WTC11 (cell line): ENCODE measurements at regions not wholly inside any gene's neighbourhood (a gene's known extent, or its start where the extent isn't known, plus 50 kb on each side); places are given as distances from the start of the nearest gene placed in this dataset.

Experiments
- ATAC-seq: fragments of 200-7000 bp; cut with Tn5 transposase; 2 replicates; pipeline ENCODE4 v1.10.0; 2021; ENCODE audit warnings: mild to moderate bottlenecking, moderate library complexity
- CTCF ChIA-PET: fragments of 300-600 bp; sonication (Branson Sonifier 250); formaldehyde crosslinking; loops from one replicate; lab custom pipeline; 2021; ENCODE audit warnings: antibody characterized with exemption; lab: Charles Lee
- POLR2A ChIA-PET: fragments of 350-600 bp; sonication (Branson Sonifier 250); formaldehyde crosslinking; loops from one replicate; lab custom pipeline; 2021; ENCODE audit warnings: antibody characterized with exemption; lab: Charles Lee
- DNase-seq: peaks from one replicate; pipeline ENCODE4 v3.0.0; 2021; ENCODE audit warnings: low spot score
- H3K27ac Mint-ChIP-seq: 2 replicates; pipeline ENCODE4 v1.8.0; 2021; ENCODE audit warnings: mixed read lengths
- H3K27me3 Mint-ChIP-seq: 2 replicates; pipeline ENCODE4 v1.8.0; 2021; ENCODE audit warnings: low read depth, mild to moderate bottlenecking, moderate library complexity, mixed read lengths
- H3K36me3 Mint-ChIP-seq: 2 replicates; pipeline ENCODE4 v1.8.0; 2021; ENCODE audit warnings: mixed read lengths
- H3K4me1 Mint-ChIP-seq: 2 replicates; pipeline ENCODE4 v1.8.0; 2022; ENCODE audit warnings: mixed read lengths
- H3K4me3 Mint-ChIP-seq: 2 replicates; pipeline ENCODE4 v1.8.0; 2021; ENCODE audit warnings: mild to moderate bottlenecking, moderate library complexity, mixed read lengths
- H3K9me3 Mint-ChIP-seq: 2 replicates; pipeline ENCODE4 v1.8.0; 2021; ENCODE audit warnings: mixed read lengths
- AR ChIP-seq: fragments of 250-450 bp; sonication (Bioruptor Pico); IDR thresholded peaks from 2 replicates; pipeline ENCODE4 v1.9.0; 2021; ENCODE audit warnings: mild to moderate bottlenecking
- CREM ChIP-seq: sonication (generic); formaldehyde crosslinking; IDR thresholded peaks from 2 replicates; pipeline ENCODE4 v1.8.1; 2022; ENCODE audit warnings: mild to moderate bottlenecking, missing genetic modification reagents, moderate library complexity
- E2F1 ChIP-seq: sonication (generic); formaldehyde crosslinking; IDR thresholded peaks from 2 replicates; pipeline ENCODE4 v1.8.0; 2022; ENCODE audit warnings: mild to moderate bottlenecking, missing genetic modification reagents
- E2F5 ChIP-seq: sonication (generic); formaldehyde crosslinking; IDR thresholded peaks from 2 replicates; pipeline ENCODE4 v1.8.1; 2022; ENCODE audit warnings: mild to moderate bottlenecking, moderate library complexity, missing genetic modification reagents
- EMX1 ChIP-seq: fragments of 250-450 bp; sonication (Bioruptor Pico); IDR thresholded peaks from 2 replicates; pipeline ENCODE4 v1.8.0; 2021; ENCODE audit warnings: mild to moderate bottlenecking
- ETV6 ChIP-seq: sonication (generic); formaldehyde crosslinking; IDR thresholded peaks from 2 replicates; pipeline ENCODE4 v1.8.1; 2022; ENCODE audit warnings: mild to moderate bottlenecking, missing genetic modification reagents
- GRHL2 ChIP-seq: fragments of 250-450 bp; sonication (Bioruptor Pico); IDR thresholded peaks from 2 replicates; pipeline ENCODE4 v1.8.0; 2022; ENCODE audit warnings: mild to moderate bottlenecking, moderate library complexity; ENCODE audit not compliant: insufficient replicate concordance, severe bottlenecking
- GTF2I ChIP-seq: fragments of 250-450 bp; sonication (Bioruptor Pico); conservative IDR thresholded peaks from 2 replicates; pipeline ENCODE4 v1.4.0; 2021; ENCODE audit warnings: mild to moderate bottlenecking
- JAZF1 ChIP-seq: fragments of 250-450 bp; sonication (Bioruptor Pico); IDR thresholded peaks from 2 replicates; pipeline ENCODE4 v1.9.0; 2021; ENCODE audit warnings: moderate library complexity, mild to moderate bottlenecking, inconsistent platforms
- JUN ChIP-seq: sonication (generic); formaldehyde crosslinking; IDR thresholded peaks from 2 replicates; pipeline ENCODE4 v1.8.0; 2023; ENCODE audit warnings: mild to moderate bottlenecking, missing genetic modification reagents
- NFYB ChIP-seq: sonication (generic); formaldehyde crosslinking; conservative IDR thresholded peaks from 2 replicates; pipeline ENCODE4 v1.8.0; 2022; ENCODE audit warnings: low read depth, missing genetic modification reagents
- RELA ChIP-seq: sonication (generic); formaldehyde crosslinking; IDR thresholded peaks from 2 replicates; pipeline ENCODE4 v1.8.1; 2022; ENCODE audit warnings: missing genetic modification reagents, mild to moderate bottlenecking, borderline replicate concordance
- ZNF219 ChIP-seq: sonication (generic); formaldehyde crosslinking; IDR thresholded peaks from 2 replicates; pipeline ENCODE4 v1.8.0; 2023; ENCODE audit warnings: missing genetic modification reagents, mild to moderate bottlenecking, borderline replicate concordance
- ZNF396 ChIP-seq: fragments of 250-450 bp; sonication (Bioruptor Pico); IDR thresholded peaks from 2 replicates; pipeline ENCODE4 v1.8.0; 2021; ENCODE audit warnings: mild to moderate bottlenecking, moderate library complexity, borderline replicate concordance
- ZNF532 ChIP-seq: fragments of 250-450 bp; sonication (Bioruptor Pico); IDR thresholded peaks from 2 replicates; pipeline ENCODE4 v1.9.0; 2021; ENCODE audit warnings: mild to moderate bottlenecking, borderline replicate concordance
- TF ChIP-seq, protein P1 (sequence below): sonication (generic); formaldehyde crosslinking; IDR thresholded peaks from 2 replicates; pipeline ENCODE4 v1.8.0; 2022; ENCODE audit warnings: mild to moderate bottlenecking, missing genetic modification reagents
- TF ChIP-seq, protein P2 (sequence below): sonication (generic); formaldehyde crosslinking; IDR thresholded peaks from 2 replicates; pipeline ENCODE4 v1.8.1; 2022; ENCODE audit warnings: low read depth, missing genetic modification reagents, borderline replicate concordance
- TF ChIP-seq, protein P3 (sequence below): sonication (generic); formaldehyde crosslinking; IDR thresholded peaks from 2 replicates; pipeline ENCODE4 v1.8.1; 2023; ENCODE audit warnings: mild to moderate bottlenecking, missing genetic modification reagents

GRCh38 chr3:105235785-105236184 is 130.9 kb upstream of the ALCAM start (continued):
- TF ChIP-seq E2F1 = no peak
- TF ChIP-seq, protein P1, sequence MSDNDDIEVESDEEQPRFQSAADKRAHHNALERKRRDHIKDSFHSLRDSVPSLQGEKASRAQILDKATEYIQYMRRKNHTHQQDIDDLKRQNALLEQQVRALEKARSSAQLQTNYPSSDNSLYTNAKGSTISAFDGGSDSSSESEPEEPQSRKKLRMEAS = no peak

DNA sequence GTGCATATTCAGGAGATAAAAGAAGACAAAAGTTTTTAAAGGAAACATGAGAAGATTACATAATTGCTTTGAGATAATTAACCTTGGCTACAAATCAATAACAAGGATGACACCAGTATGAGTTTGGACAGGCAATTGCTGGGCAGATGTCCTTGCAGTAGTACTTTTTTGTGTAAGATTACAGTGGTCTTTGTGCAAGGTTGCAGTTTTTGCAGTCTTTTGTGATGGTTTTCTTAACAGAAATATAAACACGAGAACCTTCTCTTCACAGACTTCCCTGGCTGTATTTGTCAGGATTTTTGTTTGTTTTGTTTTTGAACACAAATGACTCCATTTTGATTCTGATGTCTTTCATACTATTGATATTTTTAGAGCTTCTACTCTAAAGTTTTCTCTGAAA is 128.3 kb upstream of the ALCAM start:
- TF ChIP-seq ZNF396 (CRISPR knock-in tag) (no peak), AR (no peak), GRHL2 (no peak), ZNF219 (CRISPR knock-in tag) (no peak), E2F5 (CRISPR knock-in tag) (no peak), JUN (no peak), JAZF1 (CRISPR knock-in tag) (no peak)
- TF ChIP-seq, protein P2, sequence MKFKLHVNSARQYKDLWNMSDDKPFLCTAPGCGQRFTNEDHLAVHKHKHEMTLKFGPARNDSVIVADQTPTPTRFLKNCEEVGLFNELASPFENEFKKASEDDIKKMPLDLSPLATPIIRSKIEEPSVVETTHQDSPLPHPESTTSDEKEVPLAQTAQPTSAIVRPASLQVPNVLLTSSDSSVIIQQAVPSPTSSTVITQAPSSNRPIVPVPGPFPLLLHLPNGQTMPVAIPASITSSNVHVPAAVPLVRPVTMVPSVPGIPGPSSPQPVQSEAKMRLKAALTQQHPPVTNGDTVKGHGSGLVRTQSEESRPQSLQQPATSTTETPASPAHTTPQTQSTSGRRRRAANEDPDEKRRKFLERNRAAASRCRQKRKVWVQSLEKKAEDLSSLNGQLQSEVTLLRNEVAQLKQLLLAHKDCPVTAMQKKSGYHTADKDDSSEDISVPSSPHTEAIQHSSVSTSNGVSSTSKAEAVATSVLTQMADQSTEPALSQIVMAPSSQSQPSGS (CRISPR knock-in tag) = no peak
- Mint-ChIP-seq H3K4me3 (no peak overlapping the region), H3K36me3 (no peaks in the 10 kb centered on the region), H3K9me3 (no peaks in the 10 kb centered on the region), H3K27ac (no peak overlapping the region), H3K4me1 (peaks cover 18% of the 10 kb centered on the region), H3K27me3 (no peaks in the 10 kb centered on the region)
- ChIA-PET POLR2A (interaction anchor here (0.7 kb wide), 1 partner anchor 1879 kb away, joined by 5 read pairs; no protein-coding TSS in a partner anchor), CTCF (interaction anchor here (0.9 kb wide), 1 partner anchor 15 kb away, joined by 3 read pairs; no protein-coding TSS in a partner anchor)
- DNase-seq (no peak), ATAC-seq (no peak)

GRCh38 chr3:105243076-105243475 is 123.6 kb upstream of the ALCAM start:
- no peak for DNase-seq
- no peaks in the 10 kb centered on the region for H3K27me3 Mint-ChIP-seq
- H3K4me1 Mint-ChIP-seq = peaks cover 16% of the 10 kb centered on the region
- H3K36me3 Mint-ChIP-seq = no peaks in the 10 kb centered on the region
- ChIA-PET CTCF (no interaction called here), POLR2A (no interaction called here)
- no peaks in the 10 kb centered on the region for H3K9me3 Mint-ChIP-seq
- no peak overlapping the region for H3K27ac Mint-ChIP-seq
- ATAC-seq = no peak
- H3K4me3 Mint-ChIP-seq = no peak overlapping the region
- no peak for TF ChIP-seq ETV6 (CRISPR knock-in tag)
- TF ChIP-seq NFYB (CRISPR knock-in tag) = no peak
- no peak for TF ChIP-seq CREM (CRISPR knock-in tag)
- TF ChIP-seq ZNF219 (CRISPR knock-in tag) = no peak
- no peak for TF ChIP-seq ZNF532 (CRISPR knock-in tag)
- TF ChIP-seq, protein P3, sequence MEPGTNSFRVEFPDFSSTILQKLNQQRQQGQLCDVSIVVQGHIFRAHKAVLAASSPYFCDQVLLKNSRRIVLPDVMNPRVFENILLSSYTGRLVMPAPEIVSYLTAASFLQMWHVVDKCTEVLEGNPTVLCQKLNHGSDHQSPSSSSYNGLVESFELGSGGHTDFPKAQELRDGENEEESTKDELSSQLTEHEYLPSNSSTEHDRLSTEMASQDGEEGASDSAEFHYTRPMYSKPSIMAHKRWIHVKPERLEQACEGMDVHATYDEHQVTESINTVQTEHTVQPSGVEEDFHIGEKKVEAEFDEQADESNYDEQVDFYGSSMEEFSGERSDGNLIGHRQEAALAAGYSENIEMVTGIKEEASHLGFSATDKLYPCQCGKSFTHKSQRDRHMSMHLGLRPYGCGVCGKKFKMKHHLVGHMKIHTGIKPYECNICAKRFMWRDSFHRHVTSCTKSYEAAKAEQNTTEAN (CRISPR knock-in tag) = no peak
- TF ChIP-seq GTF2I (CRISPR knock-in tag) = no peak
- TF ChIP-seq, protein P1 = no peak
- TF ChIP-seq EMX1 (CRISPR knock-in tag) = no peak
- TF ChIP-seq RELA = no peak
